ENCODE measurements at regions not wholly inside any gene's neighbourhood (a gene's known extent, or its start where the extent isn't known, plus 50 kb on each side); places are given as distances from the start of the nearest gene placed in this dataset.

DNA sequence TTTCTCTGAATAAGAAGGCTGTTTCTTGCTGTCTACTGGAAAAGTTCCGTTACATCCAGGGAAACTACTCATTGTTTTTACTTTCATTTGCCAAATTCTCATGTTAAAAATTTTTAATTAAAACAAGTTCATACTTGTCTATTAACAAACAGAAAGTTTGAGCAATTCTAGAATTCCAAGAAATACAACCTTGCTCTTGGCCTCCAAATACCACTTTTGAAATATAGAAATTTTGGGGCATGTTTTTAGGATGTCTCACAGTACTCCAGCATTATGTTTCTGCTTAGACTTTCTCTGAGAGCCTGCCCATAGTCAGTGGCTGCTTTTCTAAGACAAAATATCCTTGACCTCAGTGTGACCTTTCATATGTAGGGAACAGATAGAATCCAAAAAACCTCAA is 228.7 kb upstream of the RND3 start:
- DNase-seq, result no peak

DNA sequence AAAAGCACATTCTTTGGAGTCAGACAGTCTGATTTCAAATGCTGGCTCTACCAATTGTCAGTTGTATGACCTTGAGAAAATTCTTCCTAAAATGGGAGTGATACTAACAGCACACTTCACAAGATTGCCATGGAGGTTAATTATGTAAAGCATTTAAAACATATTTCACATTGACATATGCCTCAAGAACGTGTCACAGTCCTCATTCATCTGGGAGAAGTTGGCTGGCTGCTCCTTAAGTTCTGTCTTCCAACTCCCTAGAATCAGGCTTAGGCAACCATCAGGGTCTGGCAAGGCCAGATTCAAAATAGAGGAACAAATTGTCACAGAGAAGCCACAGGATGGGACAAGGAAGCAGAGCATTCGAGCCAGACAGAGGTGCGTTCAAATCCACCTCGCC is 228.0 kb upstream of the RND3 start:
- DNase-seq, result no peak

DNA sequence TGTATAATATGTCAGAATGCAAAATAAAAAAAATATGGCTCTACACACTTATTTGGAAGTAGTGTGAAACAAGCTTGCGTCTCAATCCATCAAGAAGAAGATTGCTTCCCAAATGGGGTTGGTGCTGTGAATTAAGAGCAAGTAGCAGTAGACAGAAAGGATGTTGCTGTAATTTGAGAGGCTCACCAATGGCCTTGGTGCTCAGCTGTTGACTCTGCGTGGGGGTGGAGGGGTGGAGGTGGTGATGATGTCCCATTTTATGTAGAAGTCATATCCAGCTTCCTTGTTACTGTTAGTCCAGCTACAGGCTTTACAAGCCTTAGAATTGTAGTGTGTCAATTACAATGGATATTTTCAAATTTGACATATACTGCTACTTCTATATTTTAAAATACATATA is 223.4 kb upstream of the RND3 start:
- no peak for DNase-seq

DNA sequence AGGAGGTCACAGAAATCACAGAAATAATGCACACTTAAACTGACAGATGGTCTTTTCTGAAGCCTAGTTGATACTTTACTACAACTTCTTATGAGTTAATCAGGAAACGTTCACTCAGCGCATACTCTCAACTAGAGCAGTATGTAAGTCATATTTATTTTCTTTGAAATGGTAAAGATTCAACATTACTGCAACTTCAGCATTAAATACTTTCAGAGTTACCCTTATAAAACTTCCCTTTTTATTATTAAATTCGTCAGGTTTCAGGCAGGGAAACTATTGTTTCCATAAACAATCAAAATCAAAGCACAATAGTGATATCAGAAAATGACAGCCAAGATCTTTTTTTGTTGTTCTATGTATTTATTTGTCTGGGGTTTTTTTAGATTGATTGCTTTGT is 222.6 kb upstream of the RND3 start:
- no peak for DNase-seq

DNA sequence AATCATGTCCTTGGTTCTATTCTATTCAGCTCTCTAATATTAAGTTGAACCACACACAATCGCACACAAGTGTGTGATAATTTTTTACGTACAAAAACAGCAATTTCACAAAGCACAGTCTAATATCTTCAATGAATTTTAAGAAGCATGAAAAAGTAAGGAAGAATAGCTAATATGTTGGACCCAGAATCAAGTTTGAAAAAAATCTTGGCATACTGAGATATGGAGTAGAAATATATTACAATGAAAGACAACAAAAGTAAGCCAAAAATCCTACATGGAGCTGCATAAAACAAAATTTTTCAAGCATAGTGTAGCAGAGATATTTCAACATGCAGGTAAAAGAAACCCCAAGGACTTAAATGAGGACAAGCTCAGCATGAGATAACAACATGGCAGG is 219.1 kb upstream of the RND3 start:
- no peak for DNase-seq

DNA sequence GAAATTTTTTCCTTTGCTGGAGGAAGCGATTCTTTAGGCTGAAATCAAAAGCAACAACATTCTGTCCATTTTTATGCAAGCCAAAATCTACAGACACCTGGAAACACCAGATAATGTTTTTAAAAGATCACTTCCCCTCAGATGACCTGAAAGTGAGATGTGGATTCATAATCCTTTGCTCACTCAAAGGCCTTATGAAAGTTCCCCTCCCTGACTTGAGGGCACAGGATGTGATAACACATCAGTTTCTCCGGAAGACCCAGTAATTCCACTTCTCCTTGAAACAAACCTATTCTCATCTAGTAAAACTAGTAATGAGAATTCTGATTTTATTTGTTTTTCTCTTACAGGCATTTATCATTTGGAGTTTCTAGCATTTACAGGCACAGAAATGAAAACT is 218.3 kb upstream of the RND3 start:
- DNase-seq, result no peak

DNA sequence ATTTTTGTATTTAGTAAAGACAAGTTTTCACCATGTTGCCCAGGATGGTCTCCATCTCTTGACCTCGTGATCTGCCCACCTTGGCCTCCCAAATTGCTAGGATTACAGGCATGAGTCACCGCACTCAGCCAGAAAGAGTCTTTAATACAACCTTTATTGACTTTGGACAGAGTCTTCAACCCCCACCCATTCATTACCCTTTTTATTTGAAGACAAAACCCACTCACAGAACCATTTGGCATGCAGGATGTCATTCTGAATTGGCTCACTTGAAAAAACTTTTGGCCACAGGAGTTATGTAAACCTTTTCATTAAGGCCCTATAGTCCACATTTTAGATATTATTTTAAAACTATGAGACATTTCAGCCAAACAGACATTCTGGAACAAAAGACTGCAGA is 217.9 kb upstream of the RND3 start:
- DNase-seq, result no peak

DNA sequence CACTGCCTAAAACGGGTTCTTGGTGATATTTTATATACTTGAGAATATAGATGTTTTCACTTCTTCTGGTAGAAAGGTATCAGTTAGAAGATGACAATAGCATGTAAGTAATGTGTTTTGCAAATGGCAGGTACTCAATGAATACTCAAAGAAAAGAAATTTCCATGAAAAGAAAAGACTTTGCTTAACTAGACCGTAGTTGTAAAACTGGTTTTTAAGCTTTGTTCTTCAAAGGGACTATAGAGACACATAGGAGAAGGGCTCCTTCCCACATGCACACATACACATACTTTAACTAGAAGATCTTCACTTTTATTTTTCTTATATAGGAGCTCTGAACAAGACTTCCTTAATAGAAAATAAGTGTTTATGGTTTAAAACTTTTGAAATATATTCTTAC is 215.3 kb upstream of the RND3 start:
- DNase-seq, result no peak

DNA sequence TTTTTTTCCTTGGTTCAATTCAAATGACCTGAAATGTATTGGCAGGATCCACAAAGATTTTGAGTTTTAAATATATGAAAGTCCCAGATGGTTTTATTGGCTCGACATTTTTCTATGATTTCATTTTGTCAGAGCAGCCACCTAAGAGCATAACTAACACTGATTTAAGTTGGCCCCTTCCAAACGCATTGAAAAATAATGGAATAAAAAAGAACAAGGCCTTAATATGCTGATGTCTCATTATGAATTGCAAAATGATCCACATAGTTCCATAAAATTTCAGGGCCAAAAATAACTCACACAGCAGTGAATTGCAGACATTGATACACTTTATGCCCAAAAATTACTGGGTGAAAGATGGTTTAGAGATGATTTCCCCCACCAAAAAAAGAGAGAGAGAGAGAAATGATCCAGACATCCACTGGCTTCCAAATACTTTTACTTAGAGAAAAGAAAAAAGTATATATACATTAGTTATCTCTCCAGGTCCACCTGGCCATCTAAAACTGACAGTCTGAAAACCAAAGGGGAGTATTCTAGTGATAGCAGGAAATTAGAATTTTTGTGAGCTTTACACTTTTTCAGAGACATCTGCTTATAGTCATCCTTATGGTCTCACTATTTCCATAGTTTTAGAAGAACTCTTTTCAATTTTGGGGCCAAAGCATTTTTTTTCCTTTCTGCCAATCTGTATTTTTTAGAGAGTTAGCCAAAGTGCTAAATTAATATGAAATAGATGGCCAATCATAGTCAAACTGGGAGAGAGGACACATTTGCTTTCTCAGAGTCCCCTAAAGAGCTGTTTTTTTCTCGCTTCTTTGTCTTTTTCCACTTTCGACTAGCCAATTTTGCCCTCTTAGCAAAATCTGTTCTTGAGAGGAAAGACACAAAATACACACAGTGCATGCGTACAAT is 213.5 kb upstream of the RND3 start:
- no peak for DNase-seq

DNA sequence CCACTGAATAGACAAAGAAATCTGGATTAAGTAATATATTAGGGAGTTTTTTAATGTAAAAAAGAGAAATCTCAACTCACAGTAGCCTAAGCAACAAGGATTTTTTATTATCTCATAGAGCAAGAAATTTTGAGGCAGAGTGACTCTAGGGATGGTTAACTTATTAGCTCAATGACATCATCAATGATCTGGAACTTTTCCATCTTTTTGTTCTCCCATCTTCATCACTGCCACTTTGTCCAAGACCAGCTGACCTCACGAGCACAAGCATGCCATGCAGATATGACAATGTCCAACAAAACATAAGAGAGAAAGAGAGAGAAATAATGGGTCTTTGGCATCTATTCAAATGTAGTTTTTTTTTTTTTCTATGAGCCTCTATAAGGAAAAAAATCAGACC is 211.8 kb upstream of the RND3 start:
- no peak for DNase-seq

DNA sequence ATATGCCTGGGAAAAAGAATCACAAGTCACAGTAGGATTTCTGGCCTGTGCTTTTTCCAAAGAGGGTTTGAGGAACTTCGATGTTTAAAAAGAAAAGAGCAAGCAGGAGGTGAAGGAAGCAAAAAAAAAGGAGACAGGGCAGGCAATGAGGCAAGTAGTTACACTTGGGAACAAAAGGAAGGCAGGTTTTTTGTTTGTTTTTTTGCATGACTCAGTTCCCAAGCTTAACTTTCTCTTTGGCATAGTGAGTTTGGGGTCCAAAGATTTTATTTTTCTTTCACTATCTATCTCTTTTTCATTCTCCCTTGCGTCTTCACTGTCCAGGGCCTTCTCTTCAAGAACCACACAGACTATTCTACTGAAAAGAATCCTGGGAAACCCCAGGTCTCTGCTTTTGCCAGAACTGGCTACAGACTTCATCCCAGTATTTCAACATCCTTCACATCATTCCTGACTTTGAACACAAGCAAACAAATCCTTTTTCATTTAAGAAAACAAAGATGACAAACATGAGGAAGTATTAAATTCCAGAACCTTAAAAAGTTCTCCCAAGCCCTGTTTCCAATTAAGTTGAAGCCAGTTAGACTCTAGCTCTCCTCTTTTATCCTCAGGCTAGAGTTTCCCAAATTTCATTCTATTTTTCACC is 210.7 kb upstream of the RND3 start:
- DNase-seq, result no peak

DNA sequence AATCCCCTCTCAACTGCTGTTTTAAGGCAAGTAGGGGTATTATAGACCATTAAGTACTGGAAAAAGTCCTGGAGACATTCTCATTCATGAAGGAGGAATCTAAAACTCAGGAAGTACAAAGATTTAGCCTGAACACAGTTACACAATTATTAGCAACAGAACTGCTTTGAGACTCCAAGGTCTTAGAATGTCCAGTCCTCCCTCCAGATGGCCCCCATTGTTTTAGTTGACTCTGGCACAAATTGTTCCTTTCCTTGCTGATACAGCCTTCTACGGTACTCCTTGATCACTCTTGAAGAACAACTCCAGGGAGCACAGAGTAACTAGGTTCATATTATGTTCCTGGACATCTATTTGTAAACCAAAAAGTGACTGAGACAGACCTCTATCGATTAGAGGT is 210.1 kb upstream of the RND3 start:
- DNase-seq, result no peak

DNA sequence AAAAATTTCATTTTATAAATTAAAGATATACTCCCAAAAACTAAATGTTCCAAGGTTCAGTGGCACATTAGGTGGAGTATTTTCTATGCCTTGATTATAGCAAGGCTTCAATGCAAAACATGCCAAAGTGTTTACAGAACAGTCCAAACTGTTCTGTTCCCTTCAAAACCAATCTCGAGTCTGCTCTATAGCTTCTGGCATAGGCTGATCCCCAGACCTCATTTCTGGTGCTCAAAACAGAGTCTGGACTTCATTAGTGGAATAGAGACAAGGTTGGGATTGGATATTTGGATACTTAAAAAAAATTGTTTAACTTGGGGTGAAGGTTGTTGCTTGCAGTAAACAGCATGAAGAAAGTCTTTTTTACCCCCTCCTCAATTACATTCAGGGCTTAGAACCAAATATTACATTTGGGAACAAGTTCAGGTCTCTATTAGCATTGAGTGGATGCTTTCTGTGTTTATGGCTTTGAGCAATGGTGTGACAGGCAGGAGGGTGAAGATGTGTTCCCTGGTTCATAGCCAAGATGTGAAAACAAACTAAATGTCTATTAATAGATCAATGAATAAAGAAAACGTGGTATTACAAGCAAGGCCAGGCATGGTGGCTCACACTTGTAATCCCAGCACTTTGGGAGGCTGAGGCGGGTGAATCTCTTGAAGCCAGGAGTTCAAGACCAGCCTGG is 208.1 kb upstream of the RND3 start:
- no peak for DNase-seq

DNA sequence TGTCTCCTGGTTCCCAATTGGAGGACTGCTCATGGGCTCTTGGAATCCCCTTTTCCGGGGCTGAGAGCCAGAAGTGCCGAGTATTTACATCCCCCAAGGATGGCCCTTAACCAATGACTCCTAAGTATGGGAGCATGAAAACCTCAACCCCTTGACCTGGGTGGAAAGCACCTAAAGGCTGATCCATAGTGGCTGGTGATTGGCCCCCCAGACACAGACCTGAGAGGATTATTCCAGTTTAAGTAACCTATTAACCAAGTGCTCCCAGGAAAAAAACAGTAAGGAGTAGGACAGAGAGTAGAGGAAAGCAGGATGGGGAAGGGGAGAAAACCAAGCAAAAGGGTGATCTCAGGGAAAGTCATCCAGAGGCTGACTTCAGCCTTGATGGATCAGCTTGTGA is 206.1 kb upstream of the RND3 start:
- DNase-seq, result no peak

DNA sequence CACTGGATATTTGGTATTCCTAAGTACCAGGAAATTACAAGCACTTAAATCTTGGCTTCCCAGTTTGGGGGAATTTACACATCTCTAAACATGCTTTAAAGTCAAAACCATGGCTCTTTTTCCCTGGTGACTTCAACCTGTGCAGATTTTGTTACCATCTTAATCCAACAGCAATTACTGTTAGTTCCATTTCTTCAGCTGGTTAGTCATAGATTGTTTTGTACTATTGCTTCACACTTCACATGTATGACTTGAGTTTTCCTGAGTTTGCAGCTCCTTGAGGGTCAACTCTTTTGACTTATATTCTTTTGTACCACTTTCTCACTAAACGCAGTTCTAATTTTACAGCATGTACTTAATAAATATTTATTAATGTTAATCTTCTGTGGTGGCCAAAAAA is 203.4 kb upstream of the RND3 start:
- DNase-seq, result no peak

DNA sequence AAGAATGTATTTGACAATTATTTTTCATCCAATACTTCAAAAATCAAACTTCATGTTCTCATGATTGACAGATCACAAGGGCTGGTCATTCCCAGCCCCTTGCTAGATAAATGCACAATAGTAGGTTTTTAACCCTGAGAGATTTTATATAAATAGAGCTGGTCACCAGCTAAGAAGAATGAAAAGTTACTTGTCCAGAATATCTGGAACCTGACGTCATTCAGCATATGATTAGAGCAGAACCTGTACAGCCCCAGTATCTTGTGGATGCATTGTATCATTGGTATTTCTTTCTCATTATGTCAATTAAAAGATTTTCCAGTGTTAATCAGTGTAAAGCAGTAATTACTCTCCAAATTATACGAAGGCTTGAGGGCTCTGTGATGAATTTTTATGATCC is 202.8 kb upstream of the RND3 start:
- no peak for DNase-seq

DNA sequence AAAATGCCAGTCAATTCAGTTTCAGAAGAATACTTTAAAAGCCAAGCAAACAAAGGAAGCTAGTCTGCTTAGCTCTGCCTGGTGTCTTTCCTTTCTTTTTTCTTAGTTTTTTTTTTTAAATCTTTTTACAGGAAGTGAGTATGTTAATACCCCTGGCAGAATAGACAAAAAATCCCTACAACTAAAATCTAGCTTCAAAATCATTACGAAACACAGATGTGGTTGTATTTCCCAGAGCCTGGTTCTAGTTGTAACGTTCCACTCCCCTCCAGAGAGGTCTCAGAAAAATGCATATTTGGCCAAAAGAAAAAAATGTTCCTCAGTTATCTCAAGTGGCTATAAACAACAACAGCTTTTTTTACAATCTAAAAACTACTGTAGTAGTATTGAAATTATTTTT is 202.1 kb upstream of the RND3 start:
- no peak for DNase-seq

DNA sequence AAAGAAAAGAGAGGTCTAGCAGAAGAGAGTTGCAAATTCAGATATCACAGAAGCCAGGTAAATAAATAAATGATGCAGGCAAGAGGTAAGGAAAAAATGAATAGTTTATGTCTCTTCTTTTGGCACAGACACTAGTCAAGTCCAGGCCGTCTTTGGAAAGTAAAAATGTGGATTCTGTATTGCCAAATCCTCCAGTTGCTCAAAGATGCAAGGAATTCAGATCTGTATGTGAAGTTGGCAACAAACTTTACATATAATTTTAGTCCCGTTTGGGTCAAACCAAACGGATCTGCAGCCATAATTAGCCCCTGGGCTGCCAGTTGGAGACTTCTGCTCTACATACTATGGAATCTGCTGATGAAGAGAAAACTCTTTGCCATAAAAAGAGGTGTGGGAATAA is 200.5 kb upstream of the RND3 start:
- no peak for DNase-seq

DNA sequence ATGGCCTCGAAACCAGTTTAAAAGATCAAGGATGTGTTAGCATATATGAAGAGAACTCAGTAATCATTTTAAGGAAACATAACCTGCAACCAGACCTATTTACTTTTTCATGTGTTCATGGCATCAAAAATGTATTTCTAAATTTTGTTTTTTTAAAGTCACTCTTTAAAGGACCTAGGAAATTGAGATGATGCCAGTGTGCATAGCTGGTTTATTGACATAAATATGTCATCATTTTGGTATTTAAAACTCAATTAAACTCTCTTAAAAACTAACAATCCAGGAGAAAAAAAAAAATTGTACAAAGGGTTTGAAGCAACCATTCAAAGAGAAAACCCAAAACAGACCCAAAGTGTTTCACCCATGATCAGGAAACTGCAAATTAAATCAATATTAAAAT is 198.9 kb upstream of the RND3 start:
- DNase-seq, result no peak

DNA sequence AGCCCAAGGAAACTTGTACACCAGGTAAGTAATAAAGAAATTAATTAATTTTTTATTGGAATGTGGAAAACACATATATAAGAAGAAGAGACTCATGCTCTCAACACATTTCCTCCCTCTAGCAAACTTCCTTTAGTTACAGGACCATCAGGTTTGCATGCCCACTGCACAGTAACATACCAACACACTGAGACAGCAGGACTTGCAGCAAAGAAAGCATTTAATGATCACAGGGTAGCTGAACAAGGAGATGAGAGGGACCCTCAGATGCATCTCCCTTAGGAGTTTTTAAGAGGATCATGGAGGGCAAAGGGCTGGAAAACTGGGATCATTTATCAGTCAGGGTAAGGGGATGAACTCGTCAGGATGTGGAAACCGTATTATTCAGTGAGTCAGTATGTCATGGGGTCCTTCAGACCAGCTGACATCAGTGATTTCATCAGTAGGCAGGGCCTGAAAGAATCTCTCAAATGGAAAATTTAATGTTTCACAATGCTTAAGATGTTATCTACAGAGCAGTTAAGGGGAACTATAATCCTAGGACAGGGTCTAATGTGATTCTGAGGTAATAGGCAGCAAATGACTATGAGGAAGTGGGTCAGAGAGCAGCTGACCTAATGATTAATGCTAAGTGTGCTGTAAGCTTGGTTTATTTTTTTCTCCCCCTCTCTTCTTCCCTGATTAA is 193.8 kb upstream of the RND3 start:
- no peak for DNase-seq

DNA sequence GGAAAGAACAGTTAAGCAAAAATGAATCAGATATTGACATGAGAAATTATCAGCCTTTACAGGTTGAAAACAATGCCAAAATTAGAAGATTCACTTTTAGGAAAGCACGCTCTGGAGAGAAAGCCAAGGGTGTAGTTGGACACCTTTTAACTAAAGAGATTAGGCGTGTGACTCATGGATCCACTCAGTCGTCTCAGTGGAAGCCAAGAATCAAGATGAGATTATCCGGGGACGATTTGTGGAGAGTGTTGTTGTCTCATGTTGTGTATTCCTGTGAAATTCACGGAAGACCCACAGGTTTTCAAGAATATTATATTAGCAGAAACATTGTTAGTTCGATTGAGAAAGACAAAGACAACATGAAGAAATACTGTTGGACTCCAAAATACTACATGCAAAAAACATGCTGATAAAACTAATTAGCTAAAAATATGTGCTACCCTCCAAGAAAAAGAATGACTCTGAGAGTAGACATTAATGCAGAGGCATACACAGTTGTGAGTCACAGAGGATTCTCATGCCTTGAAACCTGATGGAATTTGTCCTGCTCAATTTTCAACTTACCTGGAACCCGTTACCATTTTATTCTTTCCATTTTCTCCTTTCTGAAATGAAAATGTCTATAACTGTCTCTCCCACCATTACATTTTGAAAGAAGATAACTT is 192.1 kb upstream of the RND3 start:
- no peak for DNase-seq

DNA sequence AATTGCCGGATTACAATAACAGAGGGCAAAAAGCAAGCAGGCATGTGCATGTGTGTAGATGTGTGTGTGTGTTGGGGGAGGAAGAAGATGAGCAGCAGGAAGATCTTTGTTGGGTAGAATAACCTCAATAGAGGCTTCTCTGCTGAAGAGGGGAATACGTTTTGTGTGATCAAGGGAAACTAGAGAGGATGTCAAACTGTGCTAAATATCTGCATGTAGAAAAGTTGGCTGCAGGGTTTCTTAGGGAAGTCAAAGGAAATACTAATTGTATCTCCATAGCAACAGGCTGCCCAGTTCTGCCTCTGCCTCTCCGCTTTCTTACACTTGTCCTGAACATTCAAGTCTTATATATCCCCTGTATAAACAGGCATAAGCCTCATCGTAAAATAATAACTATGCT is 190.1 kb upstream of the RND3 start:
- DNase-seq, result no peak

Measured in amygdala (tissue), 56 donors.